Left hindlimb (tissue), 1 donor: ENCODE measurements at regions not wholly inside any gene's neighbourhood (a gene's known extent, or its start where the extent isn't known, plus 50 kb on each side); places are given as distances from the start of the nearest gene placed in this dataset.

Experiments used
- DNase-seq: peaks from one replicate; pipeline ENCODE4 v3.0.0-alpha.2; 2018

- no peak for DNase-seq
Observed at GRCh38 chr1:117812869-117813511, 116.4 kb downstream of the GDAP2 start.
